CD4-positive, alpha-beta T cell (primary cell): ENCODE measurements at regions not wholly inside any gene's neighbourhood (a gene's known extent, or its start where the extent isn't known, plus 50 kb on each side); places are given as distances from the start of the nearest gene placed in this dataset.

Source experiments
- ATAC-seq: fragments of 200-7000 bp; cut with Tn5 transposase; one replicate; pipeline ENCODE4 v1.10.0; 2022; ENCODE audit warnings: mild to moderate bottlenecking; ENCODE audit not compliant: poor library complexity
- CTCF ChIA-PET: fragments of 350-600 bp; sonication (Branson Sonifier 250); formaldehyde crosslinking; loops from one replicate; lab custom pipeline; 2021; ENCODE audit warnings: antibody characterized with exemption, inconsistent platforms; lab: Charles Lee
- POLR2A ChIA-PET: fragments of 350-600 bp; sonication (Branson Sonifier 250); formaldehyde crosslinking; loops from one replicate; lab custom pipeline; 2021; ENCODE audit warnings: antibody characterized with exemption, inconsistent platforms; lab: Charles Lee
- DNase-seq, 14 experiments: peaks; one replicate each; pipeline ENCODE4 v3.0.0-alpha.2; 2013 to 2020; ENCODE audit warnings: mixed read lengths in 2 of 14
- H3K27ac ChIP-seq, 2 donors: one replicate each; pipeline versions ENCODE4 v1.5.1 to v1.7.0; 2013; ENCODE audit warnings: low read length in 2 of 2, low read depth in 1 of 2, mild to moderate bottlenecking in 1 of 2
- H3K27me3 ChIP-seq, 2 experiments: 1 replicate in 1 of 2; 2 replicates in 1 of 2; pipeline versions ENCODE4 v1.6.1 to v1.7.0; 2013; ENCODE audit warnings: low read length in 2 of 2, control low read depth in 1 of 2, mild to moderate bottlenecking in 1 of 2, moderate library complexity in 1 of 2; ENCODE audit not compliant: insufficient read depth in 2 of 2, control insufficient read depth in 1 of 2
- H3K36me3 ChIP-seq: one replicate; pipeline ENCODE4 v1.6.1; 2013; ENCODE audit warnings: low read length, control low read depth; ENCODE audit not compliant: insufficient read depth
- H3K4me1 ChIP-seq: one replicate; pipeline ENCODE4 v1.6.1; 2013; ENCODE audit warnings: low read length, control low read depth; ENCODE audit not compliant: insufficient read depth
- H3K4me3 ChIP-seq: one replicate; pipeline ENCODE4 v1.5.1; 2013; ENCODE audit warnings: mild to moderate bottlenecking, low read length, moderate library complexity
- H3K9me3 ChIP-seq, 2 experiments: 1 replicate in 1 of 2; 2 replicates in 1 of 2; pipeline versions ENCODE4 v1.6.1 to v1.7.0; 2013; ENCODE audit warnings: low read length in 2 of 2, mild to moderate bottlenecking in 2 of 2, control low read depth in 1 of 2, moderate library complexity in 1 of 2; ENCODE audit not compliant: control insufficient read depth in 1 of 2, insufficient read depth in 1 of 2
- H3K27ac Mint-ChIP-seq: one replicate; pipeline ENCODE4 v1.8.0; 2020; ENCODE audit warnings: mixed read lengths
- H3K27me3 Mint-ChIP-seq: one replicate; pipeline ENCODE4 v1.8.0; 2021; ENCODE audit warnings: mixed read lengths
- H3K36me3 Mint-ChIP-seq: one replicate; pipeline ENCODE4 v1.8.0; 2021; ENCODE audit warnings: low read depth, mixed read lengths
- H3K4me1 Mint-ChIP-seq: one replicate; pipeline ENCODE4 v1.8.0; 2021; ENCODE audit warnings: low read depth, mixed read lengths
- H3K4me3 Mint-ChIP-seq: one replicate; pipeline ENCODE4 v1.8.0; 2020; ENCODE audit warnings: mild to moderate bottlenecking, mixed read lengths
- H3K9me3 Mint-ChIP-seq: one replicate; pipeline ENCODE4 v1.8.0; 2020; ENCODE audit warnings: mixed read lengths
- intact Hi-C, 2 experiments: fragments of 100-400 bp; cut with DNase I in 1 of 2; cut with micrococcal nuclease in 1 of 2; formaldehyde crosslinking; loops; one replicate each; pipeline versions ENCODE4 v1.15.1 to v1.9.0; 2023 to 2025; cut with DNase I, micrococcal nuclease
- TF ChIP-seq, protein P1 (sequence below): fragments of 200-600 bp; IDR thresholded peaks from one replicate; pipeline ENCODE4 v1.8.0; 2022; ENCODE audit warnings: antibody characterized with exemption, mild to moderate bottlenecking

DNA sequence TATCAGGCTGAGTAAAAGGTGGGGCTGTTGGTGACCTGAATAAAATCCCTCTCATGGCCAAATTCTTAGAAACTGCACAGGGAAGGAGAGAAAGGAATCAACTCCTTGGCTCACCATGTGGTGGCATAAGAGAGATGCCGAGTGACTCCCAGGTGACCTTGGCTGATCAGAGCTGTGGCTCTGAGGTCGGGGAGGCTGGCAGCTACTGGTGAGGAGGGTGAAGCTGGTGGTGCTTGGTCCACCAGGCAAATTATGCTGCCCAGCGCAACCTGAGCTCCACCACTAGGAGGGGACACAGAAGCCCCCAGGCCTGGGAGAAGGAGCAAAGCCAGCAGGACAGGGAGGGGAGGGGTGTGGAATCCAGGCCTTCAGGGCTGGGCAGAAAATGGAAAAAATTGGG lies 111.2 kb upstream of the IL12B start:
- Mint-ChIP-seq H3K27me3 (no peaks in the 10 kb centered on the region), H3K27ac (no peak overlapping the region)

DNA sequence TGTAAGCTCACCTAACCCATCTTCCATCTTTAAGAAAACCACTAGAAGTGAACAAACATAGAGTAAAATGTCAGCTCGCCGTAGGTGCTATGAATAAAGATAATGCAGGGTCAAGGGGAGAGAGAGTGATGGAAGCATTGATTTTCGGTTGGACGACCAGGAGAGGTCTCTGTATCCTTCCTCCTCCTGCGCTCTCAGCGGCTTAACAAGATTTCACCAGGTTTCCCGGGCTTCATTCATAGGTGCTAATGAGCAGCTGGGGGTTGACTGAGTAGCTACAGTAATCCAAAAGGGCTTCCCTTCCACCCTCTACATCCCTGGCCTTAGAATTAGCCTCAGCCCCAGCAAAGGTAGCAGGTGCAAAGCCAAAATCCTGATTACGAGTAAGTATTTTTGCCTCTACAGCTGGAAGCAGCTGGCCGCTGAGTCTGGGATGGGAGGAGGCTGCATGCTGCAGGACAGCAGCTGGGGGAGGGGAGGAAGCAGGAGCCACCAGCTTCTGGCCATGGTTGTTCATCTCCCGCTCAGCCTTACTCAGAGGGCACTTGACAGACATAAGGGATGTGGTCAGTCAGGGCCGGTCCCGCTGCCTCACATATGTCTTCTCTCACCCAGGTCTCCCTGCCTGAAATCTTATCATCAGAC lies 112.0 kb upstream of the IL12B start:
- no peaks in the 10 kb centered on the region for H3K9me3 Mint-ChIP-seq
- no peaks in the 10 kb centered on the region for H3K36me3 ChIP-seq
- POLR2A ChIA-PET: no interaction called here

More for the DNA sequence above, 111.2 kb upstream of the IL12B start:
- Histone ChIP-seq H3K4me3 (no peak overlapping the region), H3K27ac (no peak overlapping the region), H3K27me3 (no peaks in the 10 kb centered on the region), H3K4me1 (no peaks in the 10 kb centered on the region), H3K36me3 (no peaks in the 10 kb centered on the region), H3K9me3 (no peaks in the 10 kb centered on the region)
- ChIA-PET CTCF (no interaction called here), POLR2A (no interaction called here)
- TF ChIP-seq, protein P1, sequence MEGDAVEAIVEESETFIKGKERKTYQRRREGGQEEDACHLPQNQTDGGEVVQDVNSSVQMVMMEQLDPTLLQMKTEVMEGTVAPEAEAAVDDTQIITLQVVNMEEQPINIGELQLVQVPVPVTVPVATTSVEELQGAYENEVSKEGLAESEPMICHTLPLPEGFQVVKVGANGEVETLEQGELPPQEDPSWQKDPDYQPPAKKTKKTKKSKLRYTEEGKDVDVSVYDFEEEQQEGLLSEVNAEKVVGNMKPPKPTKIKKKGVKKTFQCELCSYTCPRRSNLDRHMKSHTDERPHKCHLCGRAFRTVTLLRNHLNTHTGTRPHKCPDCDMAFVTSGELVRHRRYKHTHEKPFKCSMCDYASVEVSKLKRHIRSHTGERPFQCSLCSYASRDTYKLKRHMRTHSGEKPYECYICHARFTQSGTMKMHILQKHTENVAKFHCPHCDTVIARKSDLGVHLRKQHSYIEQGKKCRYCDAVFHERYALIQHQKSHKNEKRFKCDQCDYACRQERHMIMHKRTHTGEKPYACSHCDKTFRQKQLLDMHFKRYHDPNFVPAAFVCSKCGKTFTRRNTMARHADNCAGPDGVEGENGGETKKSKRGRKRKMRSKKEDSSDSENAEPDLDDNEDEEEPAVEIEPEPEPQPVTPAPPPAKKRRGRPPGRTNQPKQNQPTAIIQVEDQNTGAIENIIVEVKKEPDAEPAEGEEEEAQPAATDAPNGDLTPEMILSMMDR: no peak
- H3K4me1 Mint-ChIP-seq: no peaks in the 10 kb centered on the region
- H3K36me3 Mint-ChIP-seq: no peaks in the 10 kb centered on the region
- H3K9me3 Mint-ChIP-seq: no peaks in the 10 kb centered on the region
- intact Hi-C loops: loop anchor here (5.0 to 10.0 kb wide), 3 partner anchors 287 to 906 kb away; no protein-coding TSS in a partner anchor
- no peak overlapping the region for H3K4me3 Mint-ChIP-seq
- DNase-seq (no peak), ATAC-seq (no peak)

DNA sequence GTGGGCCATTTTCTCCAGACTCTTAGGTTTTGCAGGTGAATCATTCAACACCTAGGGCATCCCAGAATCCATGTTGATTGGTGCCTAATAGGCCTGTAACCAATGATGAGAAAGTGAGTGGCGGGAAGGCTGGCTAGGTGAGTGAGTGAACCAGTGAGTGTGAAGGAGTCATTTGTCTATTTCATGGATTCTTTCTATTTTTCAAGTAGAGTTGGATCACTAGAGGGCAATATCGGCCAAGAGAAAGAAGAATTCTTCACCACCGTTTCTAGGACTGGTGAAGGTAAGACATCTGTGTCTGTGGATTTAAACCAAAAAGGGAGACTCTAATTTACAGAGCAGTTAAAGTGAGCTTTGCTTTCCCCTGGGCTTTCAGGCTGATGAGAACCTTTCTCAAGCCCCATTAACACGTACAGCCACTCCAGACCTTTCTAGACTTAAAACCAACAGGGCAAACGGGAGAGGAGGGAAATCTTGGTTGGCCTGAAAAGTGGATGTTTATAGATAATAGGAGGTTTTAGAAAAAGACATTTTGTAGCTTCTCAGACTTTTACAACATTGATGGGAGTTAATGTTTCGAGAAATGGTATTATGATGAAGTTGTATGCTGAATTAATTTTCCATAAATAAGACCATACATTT lies 114.3 kb upstream of the IL12B start:
- TF ChIP-seq, protein P1: peak; percentile 32
- Mint-ChIP-seq H3K9me3 (no peaks in the 10 kb centered on the region), H3K4me1 (no peaks in the 10 kb centered on the region), H3K27me3 (no peaks in the 10 kb centered on the region), H3K27ac (no peak overlapping the region), H3K36me3 (no peaks in the 10 kb centered on the region), H3K4me3 (no peak overlapping the region)
- ChIA-PET CTCF (interaction anchor here (2.1 kb wide), 1 partner anchor 542 kb away, joined by 8 read pairs; no protein-coding TSS in a partner anchor), POLR2A (no interaction called here)
- H3K9me3 ChIP-seq: no peaks in the 10 kb centered on the region
- no peaks in the 10 kb centered on the region for H3K36me3 ChIP-seq
- ATAC-seq (no peak), DNase-seq (peak in 3 of 14 experiments; percentile 53 to 65 (median 55))
- H3K4me3 ChIP-seq: no peak overlapping the region
- intact Hi-C loops: loop anchor here (1.0 to 10.0 kb wide), 5 partner anchors 290 to 903 kb away; partner anchors contain the start of gene ADRA1B (in 1 of the 2)
- no peaks in the 10 kb centered on the region for H3K27me3 ChIP-seq
- no peaks in the 10 kb centered on the region for H3K4me1 ChIP-seq
- H3K27ac ChIP-seq: no peak overlapping the region

More for the DNA sequence above, 112.0 kb upstream of the IL12B start:
- DNase-seq (no peak), ATAC-seq (no peak)
- Histone ChIP-seq H3K27me3 (no peaks in the 10 kb centered on the region), H3K9me3 (no peaks in the 10 kb centered on the region), H3K4me1 (no peaks in the 10 kb centered on the region), H3K4me3 (no peak overlapping the region), H3K27ac (no peak overlapping the region)
- TF ChIP-seq, protein P1: no peak
- no peaks in the 10 kb centered on the region for H3K27me3 Mint-ChIP-seq
- H3K4me3 Mint-ChIP-seq: no peak overlapping the region
- H3K36me3 Mint-ChIP-seq: no peaks in the 10 kb centered on the region
- CTCF ChIA-PET: interaction anchor here (0.9 kb wide), 1 partner anchor 545 kb away, joined by 3 read pairs; no protein-coding TSS in a partner anchor
- H3K27ac Mint-ChIP-seq: no peak overlapping the region
- no peaks in the 10 kb centered on the region for H3K4me1 Mint-ChIP-seq
- intact Hi-C loops: loop anchor here (5.0 to 10.0 kb wide), 3 partner anchors 288 to 905 kb away; no protein-coding TSS in a partner anchor
